SK-N-SH (cell line): ENCODE measurements at regions not wholly inside any gene's neighbourhood (a gene's known extent, or its start where the extent isn't known, plus 50 kb on each side); places are given as distances from the start of the nearest gene placed in this dataset.

Source experiments
- JUND ChIP-seq: IDR thresholded peaks from 2 replicates; pipeline ENCODE4 v1.4.0; 2012
- POLR2AphosphoS5 ChIP-seq: IDR thresholded peaks from 2 replicates; pipeline ENCODE4 v1.6.1; 2012; ENCODE audit warnings: low read depth, low read length
- REST ChIP-seq: IDR thresholded peaks from 2 replicates; pipeline ENCODE4 v1.6.1; 2012; ENCODE audit warnings: mild to moderate bottlenecking, low read depth, low read length, moderate library complexity

GRCh38 chr2:7256377-7256776, 339.2 kb downstream of the RNF144A start:
- TF ChIP-seq REST (no peak), JUND (no peak), POLR2AphosphoS5 (no peak)
